ENCODE measurements at regions not wholly inside any gene's neighbourhood (a gene's known extent, or its start where the extent isn't known, plus 50 kb on each side); places are given as distances from the start of the nearest gene placed in this dataset.
"Not testable (repeated sequence)": the region's sequence is repeated elsewhere in the genome, so short reads cannot be mapped to it uniquely, and the experiment has no call there.

- no peak for DNase-seq (ENCODE audit: low spot score)
Observed at GRCh38 chr16:17940584-17941364, 395.8 kb downstream of the NPIPA8 start.

GRCh38 chr16:17939723-17940122 lies 396.8 kb downstream of the NPIPA8 start:
- DNase-seq (ENCODE audit: low spot score): no peak

GRCh38 chr16:17939122-17939536 lies 397.4 kb downstream of the NPIPA8 start:
- DNase-seq (ENCODE audit: low spot score): no peak

GRCh38 chr16:17938546-17938945 lies 398.0 kb downstream of the NPIPA8 start:
- DNase-seq (ENCODE audit: low spot score): no peak

GRCh38 chr16:17936766-17937402 lies 399.7 kb downstream of the NPIPA8 start:
- DNase-seq (ENCODE audit: low spot score): no peak

- no peak for DNase-seq (ENCODE audit: low spot score)
Observed at GRCh38 chr16:17930280-17930679, 406.3 kb downstream of the NPIPA8 start.

- DNase-seq (ENCODE audit: low spot score): no peak
Observed at GRCh38 chr16:17926866-17927399, 409.6 kb downstream of the NPIPA8 start.

GRCh38 chr16:17926461-17926860 lies 410.1 kb downstream of the NPIPA8 start:
- no peak for DNase-seq (ENCODE audit: low spot score)

- no peak for DNase-seq (ENCODE audit: low spot score)
Observed at GRCh38 chr16:17925761-17926160, 410.8 kb downstream of the NPIPA8 start.

GRCh38 chr16:17921357-17921978 lies 415.1 kb downstream of the NPIPA8 start:
- DNase-seq (ENCODE audit: low spot score): no peak

- DNase-seq (ENCODE audit: low spot score): no peak
Observed at GRCh38 chr16:17917316-17918019, 419.1 kb downstream of the NPIPA8 start.

GRCh38 chr16:17915791-17916190 lies 420.7 kb downstream of the NPIPA8 start:
- no peak for DNase-seq (ENCODE audit: low spot score)

GRCh38 chr16:17914168-17914567 lies 422.4 kb downstream of the NPIPA8 start:
- DNase-seq (ENCODE audit: low spot score): no peak

GRCh38 chr16:17911578-17911977 lies 425.0 kb downstream of the NPIPA8 start:
- DNase-seq (ENCODE audit: low spot score): not testable (repeated sequence)

GRCh38 chr16:17906626-17907025 lies 429.9 kb downstream of the NPIPA8 start:
- not testable (repeated sequence) for DNase-seq (ENCODE audit: low spot score)

GRCh38 chr16:17901309-17901708 lies 430.5 kb upstream of the XYLT1 start:
- DNase-seq (ENCODE audit: low spot score): no peak

- no peak for DNase-seq (ENCODE audit: low spot score)
Observed at GRCh38 chr16:17899141-17899540, 428.4 kb upstream of the XYLT1 start.

- no peak for DNase-seq (ENCODE audit: low spot score)
Observed at GRCh38 chr16:17887963-17888362, 417.2 kb upstream of the XYLT1 start.

GRCh38 chr16:17885659-17886207 lies 415.0 kb upstream of the XYLT1 start:
- DNase-seq (ENCODE audit: low spot score): no peak

- no peak for DNase-seq (ENCODE audit: low spot score)
Observed at GRCh38 chr16:17877821-17878360, 407.1 kb upstream of the XYLT1 start.

GRCh38 chr16:17866996-17867395 lies 396.2 kb upstream of the XYLT1 start:
- DNase-seq (ENCODE audit: low spot score): no peak

Data from AG08396 (cell line).